ENCODE measurements at regions not wholly inside any gene's neighbourhood (a gene's known extent, or its start where the extent isn't known, plus 50 kb on each side); places are given as distances from the start of the nearest gene placed in this dataset.
"Not testable (repeated sequence)": the region's sequence is repeated elsewhere in the genome, so short reads cannot be mapped to it uniquely, and the experiment has no call there.

DNA sequence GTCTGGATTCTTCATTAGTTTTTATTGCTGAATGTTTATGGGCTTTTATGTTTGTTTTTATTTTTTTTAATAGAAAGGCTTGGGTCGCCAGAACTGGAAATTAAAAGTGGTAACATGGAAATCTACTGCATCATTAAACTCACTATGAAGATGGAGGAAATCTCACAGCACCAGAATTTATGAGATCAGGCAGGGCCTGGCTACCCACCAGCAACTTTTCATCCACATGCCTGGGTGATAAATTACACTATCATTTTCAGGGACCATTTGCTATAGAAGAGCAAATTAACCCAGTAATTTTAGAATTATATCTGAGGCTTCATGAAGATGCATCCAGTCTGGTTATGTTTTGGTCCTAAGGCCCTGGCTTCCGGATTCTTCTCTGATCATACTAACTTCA lies 57.8 kb upstream of the PLCB4 start:
- H3K9me2 ChIP-seq (replicated peaks; ENCODE audit: insufficient read depth, low read length) = no peaks in the 10 kb centered on the region
- TF ChIP-seq EZH2phosphoT487 (IDR thresholded peaks at IDR 0.05; ENCODE audit: low read length) (no peak), EZH2 (optimal IDR thresholded peaks at IDR 0.05; ENCODE audit: low read depth, low read length) (no peak)
- TF ChIP-seq, protein P1, sequence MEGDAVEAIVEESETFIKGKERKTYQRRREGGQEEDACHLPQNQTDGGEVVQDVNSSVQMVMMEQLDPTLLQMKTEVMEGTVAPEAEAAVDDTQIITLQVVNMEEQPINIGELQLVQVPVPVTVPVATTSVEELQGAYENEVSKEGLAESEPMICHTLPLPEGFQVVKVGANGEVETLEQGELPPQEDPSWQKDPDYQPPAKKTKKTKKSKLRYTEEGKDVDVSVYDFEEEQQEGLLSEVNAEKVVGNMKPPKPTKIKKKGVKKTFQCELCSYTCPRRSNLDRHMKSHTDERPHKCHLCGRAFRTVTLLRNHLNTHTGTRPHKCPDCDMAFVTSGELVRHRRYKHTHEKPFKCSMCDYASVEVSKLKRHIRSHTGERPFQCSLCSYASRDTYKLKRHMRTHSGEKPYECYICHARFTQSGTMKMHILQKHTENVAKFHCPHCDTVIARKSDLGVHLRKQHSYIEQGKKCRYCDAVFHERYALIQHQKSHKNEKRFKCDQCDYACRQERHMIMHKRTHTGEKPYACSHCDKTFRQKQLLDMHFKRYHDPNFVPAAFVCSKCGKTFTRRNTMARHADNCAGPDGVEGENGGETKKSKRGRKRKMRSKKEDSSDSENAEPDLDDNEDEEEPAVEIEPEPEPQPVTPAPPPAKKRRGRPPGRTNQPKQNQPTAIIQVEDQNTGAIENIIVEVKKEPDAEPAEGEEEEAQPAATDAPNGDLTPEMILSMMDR (IDR thresholded peaks at IDR 0.05; ENCODE audit: low read length) = no peak
- no peaks in the 10 kb centered on the region for H3F3A ChIP-seq (ENCODE audit: insufficient read depth, low read length)
- no peak overlapping the region for H3K4me3 ChIP-seq (ENCODE audit: low read length)
- H3K27me3 ChIP-seq (replicated peaks; ENCODE audit: insufficient read depth, low read length) = no peaks in the 10 kb centered on the region
- DNase-seq = no peak
- H3K4me2 ChIP-seq (ENCODE audit: low read depth, low read length) = no peak overlapping the region
- no peaks in the 10 kb centered on the region for H3K4me1 ChIP-seq (ENCODE audit: low read length)
- no peaks in the 10 kb centered on the region for H4K20me1 ChIP-seq (ENCODE audit: insufficient read depth, low read length)
- H3K9ac ChIP-seq (ENCODE audit: low read length) = no peak overlapping the region
- no peak overlapping the region for H2AFZ ChIP-seq (ENCODE audit: low read length)
- no peaks in the 10 kb centered on the region for H3K36me3 ChIP-seq (replicated peaks; ENCODE audit: insufficient read depth, low read length)
- no peaks in the 10 kb centered on the region for H3K79me2 ChIP-seq (ENCODE audit: low read length)
- no peaks in the 10 kb centered on the region for H3K9me3 ChIP-seq (replicated peaks; ENCODE audit: insufficient read depth, low read length)
- H3K27ac ChIP-seq (ENCODE audit: low read length) = no peak overlapping the region

DNA sequence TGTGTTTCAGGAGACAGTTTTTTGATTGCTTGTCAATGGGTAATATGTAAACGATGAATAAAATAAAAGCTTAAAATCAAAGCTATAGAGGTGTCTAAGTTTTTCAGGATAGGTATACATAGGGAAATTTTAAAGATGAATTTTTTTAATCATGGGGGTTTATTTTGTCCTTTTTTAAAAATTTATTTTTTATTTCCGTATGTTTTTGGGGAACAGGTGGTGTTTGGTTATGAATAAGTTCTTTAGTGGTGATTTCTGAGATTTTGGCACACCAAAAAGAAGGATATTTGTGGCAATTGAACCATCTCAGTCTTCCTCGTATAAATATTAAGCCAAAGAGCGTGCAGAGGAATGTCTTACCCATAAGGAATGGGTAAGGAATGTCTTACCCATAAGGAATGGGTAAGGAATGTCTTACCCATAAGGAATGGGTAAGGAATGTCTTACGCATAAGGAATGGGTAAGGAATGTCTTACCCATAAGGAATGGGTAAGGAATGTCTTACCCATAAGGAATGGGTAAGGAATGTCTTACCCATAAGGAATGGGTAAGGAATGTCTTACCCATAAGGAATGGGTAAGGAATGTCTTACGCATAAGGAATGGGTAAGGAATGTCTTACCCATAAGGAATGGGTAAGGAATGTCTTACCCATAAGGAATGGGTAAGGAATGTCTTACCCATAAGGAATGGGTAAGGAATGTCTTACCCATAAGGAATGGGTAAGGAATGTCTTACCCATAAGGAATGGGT lies 53.5 kb upstream of the PLCB4 start:
- H3K27ac ChIP-seq (ENCODE audit: low read length); H4K20me1 ChIP-seq (ENCODE audit: insufficient read depth, low read length); DNase-seq: not testable (repeated sequence)

DNA sequence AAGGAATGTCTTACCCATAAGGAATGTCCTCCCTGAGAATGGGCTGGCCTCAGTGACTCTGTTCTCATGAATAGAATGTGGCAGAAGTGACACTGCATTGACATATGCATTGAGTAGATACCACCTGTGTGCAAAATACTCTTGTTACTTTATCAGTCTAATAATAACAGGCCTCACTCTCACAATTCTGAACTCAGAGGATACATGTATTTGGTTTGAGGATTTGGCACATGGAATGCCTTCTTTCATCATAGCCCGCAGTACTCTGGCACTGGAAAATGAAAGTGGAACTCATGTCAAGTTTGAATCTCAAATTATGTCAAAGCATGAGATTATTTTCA lies 52.9 kb upstream of the PLCB4 start:
- TF ChIP-seq EZH2 (optimal IDR thresholded peaks at IDR 0.05; ENCODE audit: low read depth, low read length) (no peak), EZH2phosphoT487 (IDR thresholded peaks at IDR 0.05; ENCODE audit: low read length) (no peak)
- TF ChIP-seq, protein P1 (IDR thresholded peaks at IDR 0.05; ENCODE audit: low read length) = no peak
- Histone ChIP-seq H3K9me2 (replicated peaks; ENCODE audit: insufficient read depth, low read length) (no peaks in the 10 kb centered on the region), H3K4me3 (ENCODE audit: low read length) (no peak overlapping the region), H3K4me1 (ENCODE audit: low read length) (peaks cover 10% of the 10 kb centered on the region), H3K27ac (ENCODE audit: low read length) (no peak overlapping the region), H3K4me2 (ENCODE audit: low read depth, low read length) (no peak overlapping the region), H3K9ac (ENCODE audit: low read length) (no peak overlapping the region), H3K9me3 (replicated peaks; ENCODE audit: insufficient read depth, low read length) (no peaks in the 10 kb centered on the region), H3K36me3 (replicated peaks; ENCODE audit: insufficient read depth, low read length) (no peaks in the 10 kb centered on the region), H3K79me2 (ENCODE audit: low read length) (no peaks in the 10 kb centered on the region), H4K20me1 (ENCODE audit: insufficient read depth, low read length) (no peaks in the 10 kb centered on the region), H2AFZ (ENCODE audit: low read length) (no peak overlapping the region), H3F3A (ENCODE audit: insufficient read depth, low read length) (peaks cover 7% of the 10 kb centered on the region; the same call in 1 of the 2 replicates), H3K27me3 (replicated peaks; ENCODE audit: insufficient read depth, low read length) (no peaks in the 10 kb centered on the region)
- peak; percentile 12 for DNase-seq

More for the DNA sequence above, 53.5 kb upstream of the PLCB4 start:
- not testable (repeated sequence) for H3K27me3 ChIP-seq (replicated peaks; ENCODE audit: insufficient read depth, low read length); H3K36me3 ChIP-seq (replicated peaks; ENCODE audit: insufficient read depth, low read length); H3K9me3 ChIP-seq (replicated peaks; ENCODE audit: insufficient read depth, low read length); H3K79me2 ChIP-seq (ENCODE audit: low read length); H3K4me3 ChIP-seq (ENCODE audit: low read length); H3K4me2 ChIP-seq (ENCODE audit: low read depth, low read length); H3F3A ChIP-seq (ENCODE audit: insufficient read depth, low read length); H3K9ac ChIP-seq (ENCODE audit: low read length); H2AFZ ChIP-seq (ENCODE audit: low read length); H3K9me2 ChIP-seq (replicated peaks; ENCODE audit: insufficient read depth, low read length)
- H3K4me1 ChIP-seq (ENCODE audit: low read length) = peaks cover 10% of the 10 kb centered on the region

DNA sequence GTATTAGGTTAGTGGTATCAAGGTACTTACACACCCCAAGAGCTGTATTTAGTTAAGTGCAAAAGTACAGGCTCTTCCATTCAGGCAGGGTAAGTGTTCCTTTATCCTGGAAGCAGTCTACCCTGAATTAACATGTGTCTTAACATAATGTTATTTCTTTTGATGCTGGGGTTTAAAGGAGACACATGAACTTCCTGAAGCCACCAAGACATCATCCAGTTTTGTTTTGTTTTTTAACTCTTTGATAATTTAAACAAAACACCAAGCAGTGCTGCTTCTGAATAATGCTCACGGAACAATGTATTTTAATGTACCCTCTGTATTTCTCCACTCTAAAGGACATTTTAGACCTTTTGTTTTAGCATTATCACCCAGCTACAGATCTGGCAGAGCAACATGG lies 50.5 kb upstream of the PLCB4 start:
- Histone ChIP-seq H2AFZ (ENCODE audit: low read length) (no peak overlapping the region), H3K9me3 (replicated peaks; ENCODE audit: insufficient read depth, low read length) (no peaks in the 10 kb centered on the region), H3K27ac (ENCODE audit: low read length) (no peak overlapping the region), H4K20me1 (ENCODE audit: insufficient read depth, low read length) (no peaks in the 10 kb centered on the region), H3K79me2 (ENCODE audit: low read length) (no peaks in the 10 kb centered on the region), H3K9ac (ENCODE audit: low read length) (no peak overlapping the region), H3K9me2 (replicated peaks; ENCODE audit: insufficient read depth, low read length) (no peaks in the 10 kb centered on the region), H3K4me2 (ENCODE audit: low read depth, low read length) (no peak overlapping the region), H3K4me3 (ENCODE audit: low read length) (no peak overlapping the region), H3F3A (ENCODE audit: insufficient read depth, low read length) (peaks cover 7% of the 10 kb centered on the region; the same call in 1 of the 2 replicates), H3K4me1 (ENCODE audit: low read length) (peaks cover 10% of the 10 kb centered on the region), H3K27me3 (replicated peaks; ENCODE audit: insufficient read depth, low read length) (no peaks in the 10 kb centered on the region), H3K36me3 (replicated peaks; ENCODE audit: insufficient read depth, low read length) (no peaks in the 10 kb centered on the region)
- no peak for DNase-seq
- TF ChIP-seq EZH2 (optimal IDR thresholded peaks at IDR 0.05; ENCODE audit: low read depth, low read length) (no peak), EZH2phosphoT487 (IDR thresholded peaks at IDR 0.05; ENCODE audit: low read length) (no peak)
- TF ChIP-seq, protein P1 (IDR thresholded peaks at IDR 0.05; ENCODE audit: low read length) = no peak
